OCI-LY3 (cell line): ENCODE measurements at regions not wholly inside any gene's neighbourhood (a gene's known extent, or its start where the extent isn't known, plus 50 kb on each side); places are given as distances from the start of the nearest gene placed in this dataset.

ENCODE experiments used
- EZH2phosphoT487 ChIP-seq: fragments of 200-600 bp; shearing (Covaris generic); IDR thresholded peaks from 2 replicates; pipeline ENCODE4 v1.6.1; 2018; ENCODE audit warnings: antibody characterized with exemption, mixed run types, low read depth
- TF ChIP-seq, protein P1 (sequence below): fragments of 200-600, 300-600 bp; sonication (generic); IDR thresholded peaks from 2 replicates; pipeline ENCODE4 v1.5.1; 2014; ENCODE audit warnings: antibody characterized with exemption, low read length, low read depth

DNA sequence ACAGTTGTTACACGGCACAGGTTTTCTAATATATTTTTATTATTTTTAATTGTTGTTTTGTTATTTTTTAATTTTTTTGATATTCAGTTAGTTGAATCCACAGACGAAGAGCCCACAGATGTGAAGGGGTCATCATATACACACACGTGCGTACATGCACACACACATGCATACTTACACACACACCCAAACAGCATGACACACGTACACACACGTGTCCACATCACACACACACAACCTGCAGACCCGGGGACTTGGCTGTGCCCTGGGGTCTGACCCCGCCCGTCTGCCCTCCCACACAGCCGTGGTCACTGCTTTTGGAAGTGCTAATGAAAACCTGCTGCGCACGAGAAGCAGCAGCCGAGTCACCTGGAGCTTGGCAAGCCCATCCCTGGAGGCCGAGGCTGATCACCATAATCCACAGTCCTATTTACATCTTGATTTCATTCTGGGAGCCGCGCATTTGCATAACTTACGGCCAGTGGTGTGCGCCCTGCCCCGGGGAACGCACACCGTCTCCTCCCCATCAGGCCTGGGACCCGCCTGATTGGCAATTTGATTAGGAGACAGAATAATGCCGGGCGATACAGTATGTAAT is 110.3 kb downstream of the BRD1 start:
- TF ChIP-seq, protein P1, sequence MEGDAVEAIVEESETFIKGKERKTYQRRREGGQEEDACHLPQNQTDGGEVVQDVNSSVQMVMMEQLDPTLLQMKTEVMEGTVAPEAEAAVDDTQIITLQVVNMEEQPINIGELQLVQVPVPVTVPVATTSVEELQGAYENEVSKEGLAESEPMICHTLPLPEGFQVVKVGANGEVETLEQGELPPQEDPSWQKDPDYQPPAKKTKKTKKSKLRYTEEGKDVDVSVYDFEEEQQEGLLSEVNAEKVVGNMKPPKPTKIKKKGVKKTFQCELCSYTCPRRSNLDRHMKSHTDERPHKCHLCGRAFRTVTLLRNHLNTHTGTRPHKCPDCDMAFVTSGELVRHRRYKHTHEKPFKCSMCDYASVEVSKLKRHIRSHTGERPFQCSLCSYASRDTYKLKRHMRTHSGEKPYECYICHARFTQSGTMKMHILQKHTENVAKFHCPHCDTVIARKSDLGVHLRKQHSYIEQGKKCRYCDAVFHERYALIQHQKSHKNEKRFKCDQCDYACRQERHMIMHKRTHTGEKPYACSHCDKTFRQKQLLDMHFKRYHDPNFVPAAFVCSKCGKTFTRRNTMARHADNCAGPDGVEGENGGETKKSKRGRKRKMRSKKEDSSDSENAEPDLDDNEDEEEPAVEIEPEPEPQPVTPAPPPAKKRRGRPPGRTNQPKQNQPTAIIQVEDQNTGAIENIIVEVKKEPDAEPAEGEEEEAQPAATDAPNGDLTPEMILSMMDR, result no peak
- no peak for TF ChIP-seq EZH2phosphoT487
